GM18868 (cell line): ENCODE measurements at regions not wholly inside any gene's neighbourhood (a gene's known extent, or its start where the extent isn't known, plus 50 kb on each side); places are given as distances from the start of the nearest gene placed in this dataset.
"Not testable (repeated sequence)": the region's sequence is repeated elsewhere in the genome, so short reads cannot be mapped to it uniquely, and the experiment has no call there.

Source experiments
- ATAC-seq: cut with Tn5 transposase; IDR thresholded peaks from one replicate; pipeline ENCODE4 v1.9.1; 2021; ENCODE audit warnings: mild to moderate bottlenecking, moderate library complexity; ENCODE audit not compliant: unreplicated experiment

- ATAC-seq: no peak
Observed at GRCh38 chr12:9379023-9379742, 171.0 kb upstream of the PZP start.

- no peak for ATAC-seq
Observed at GRCh38 chr12:9378430-9378835, 170.2 kb upstream of the PZP start.

- ATAC-seq: no peak
Observed at GRCh38 chr12:9372202-9372601, 164.0 kb upstream of the PZP start.

- ATAC-seq: no peak
Observed at GRCh38 chr12:9367828-9368227, 159.6 kb upstream of the PZP start.

GRCh38 chr12:9367201-9367600 lies 159.0 kb upstream of the PZP start:
- ATAC-seq: no peak

- ATAC-seq: no peak
Observed at GRCh38 chr12:9365296-9365695, 157.1 kb upstream of the PZP start.

GRCh38 chr12:9364224-9365176 lies 156.3 kb upstream of the PZP start:
- peak; percentile 88 for ATAC-seq

GRCh38 chr12:9363145-9363544 lies 154.9 kb upstream of the PZP start:
- ATAC-seq: no peak

- no peak for ATAC-seq
Observed at GRCh38 chr12:9361879-9362326, 153.7 kb upstream of the PZP start.

- ATAC-seq: not testable (repeated sequence)
Observed at GRCh38 chr12:9354009-9354754, 146.0 kb upstream of the PZP start.

- no peak for ATAC-seq
Observed at GRCh38 chr12:9351136-9351535, 142.9 kb upstream of the PZP start.

- no peak for ATAC-seq
Observed at GRCh38 chr12:9349888-9350885, 142.0 kb upstream of the PZP start.

- ATAC-seq: no peak
Observed at GRCh38 chr12:9348906-9349518, 140.8 kb upstream of the PZP start.

GRCh38 chr12:9347328-9348127 lies 139.3 kb upstream of the PZP start:
- ATAC-seq: no peak

- no peak for ATAC-seq
Observed at GRCh38 chr12:9346866-9347327, 138.7 kb upstream of the PZP start.

- ATAC-seq: no peak
Observed at GRCh38 chr12:9345171-9345570, 137.0 kb upstream of the PZP start.

GRCh38 chr12:9344541-9344940 lies 136.3 kb upstream of the PZP start:
- ATAC-seq: no peak

- no peak for ATAC-seq
Observed at GRCh38 chr12:9343731-9344130, 135.5 kb upstream of the PZP start.
